ENCODE measurements at regions not wholly inside any gene's neighbourhood (a gene's known extent, or its start where the extent isn't known, plus 50 kb on each side); places are given as distances from the start of the nearest gene placed in this dataset.

GRCh38 chr3:10756546-10756945, 59.5 kb upstream of the SLC6A11 start (continued):
- TF ChIP-seq PRDM15 (CRISPR knock-in tag; IDR thresholded peaks at IDR 0.05) (no peak), NFE2L1 (CRISPR knock-in tag; IDR thresholded peaks at IDR 0.05) (no peak), CREM (CRISPR knock-in tag; IDR thresholded peaks at IDR 0.05) (no peak), FOXP1 (CRISPR knock-in tag; IDR thresholded peaks at IDR 0.05; ENCODE audit: borderline replicate concordance) (no peak)
- TF ChIP-seq, protein P1, sequence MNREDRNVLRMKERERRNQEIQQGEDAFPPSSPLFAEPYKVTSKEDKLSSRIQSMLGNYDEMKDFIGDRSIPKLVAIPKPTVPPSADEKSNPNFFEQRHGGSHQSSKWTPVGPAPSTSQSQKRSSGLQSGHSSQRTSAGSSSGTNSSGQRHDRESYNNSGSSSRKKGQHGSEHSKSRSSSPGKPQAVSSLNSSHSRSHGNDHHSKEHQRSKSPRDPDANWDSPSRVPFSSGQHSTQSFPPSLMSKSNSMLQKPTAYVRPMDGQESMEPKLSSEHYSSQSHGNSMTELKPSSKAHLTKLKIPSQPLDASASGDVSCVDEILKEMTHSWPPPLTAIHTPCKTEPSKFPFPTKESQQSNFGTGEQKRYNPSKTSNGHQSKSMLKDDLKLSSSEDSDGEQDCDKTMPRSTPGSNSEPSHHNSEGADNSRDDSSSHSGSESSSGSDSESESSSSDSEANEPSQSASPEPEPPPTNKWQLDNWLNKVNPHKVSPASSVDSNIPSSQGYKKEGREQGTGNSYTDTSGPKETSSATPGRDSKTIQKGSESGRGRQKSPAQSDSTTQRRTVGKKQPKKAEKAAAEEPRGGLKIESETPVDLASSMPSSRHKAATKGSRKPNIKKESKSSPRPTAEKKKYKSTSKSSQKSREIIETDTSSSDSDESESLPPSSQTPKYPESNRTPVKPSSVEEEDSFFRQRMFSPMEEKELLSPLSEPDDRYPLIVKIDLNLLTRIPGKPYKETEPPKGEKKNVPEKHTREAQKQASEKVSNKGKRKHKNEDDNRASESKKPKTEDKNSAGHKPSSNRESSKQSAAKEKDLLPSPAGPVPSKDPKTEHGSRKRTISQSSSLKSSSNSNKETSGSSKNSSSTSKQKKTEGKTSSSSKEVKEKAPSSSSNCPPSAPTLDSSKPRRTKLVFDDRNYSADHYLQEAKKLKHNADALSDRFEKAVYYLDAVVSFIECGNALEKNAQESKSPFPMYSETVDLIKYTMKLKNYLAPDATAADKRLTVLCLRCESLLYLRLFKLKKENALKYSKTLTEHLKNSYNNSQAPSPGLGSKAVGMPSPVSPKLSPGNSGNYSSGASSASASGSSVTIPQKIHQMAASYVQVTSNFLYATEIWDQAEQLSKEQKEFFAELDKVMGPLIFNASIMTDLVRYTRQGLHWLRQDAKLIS (CRISPR knock-in tag; IDR thresholded peaks at IDR 0.05; ENCODE audit: borderline replicate concordance): no peak
- TF ChIP-seq, protein P2, sequence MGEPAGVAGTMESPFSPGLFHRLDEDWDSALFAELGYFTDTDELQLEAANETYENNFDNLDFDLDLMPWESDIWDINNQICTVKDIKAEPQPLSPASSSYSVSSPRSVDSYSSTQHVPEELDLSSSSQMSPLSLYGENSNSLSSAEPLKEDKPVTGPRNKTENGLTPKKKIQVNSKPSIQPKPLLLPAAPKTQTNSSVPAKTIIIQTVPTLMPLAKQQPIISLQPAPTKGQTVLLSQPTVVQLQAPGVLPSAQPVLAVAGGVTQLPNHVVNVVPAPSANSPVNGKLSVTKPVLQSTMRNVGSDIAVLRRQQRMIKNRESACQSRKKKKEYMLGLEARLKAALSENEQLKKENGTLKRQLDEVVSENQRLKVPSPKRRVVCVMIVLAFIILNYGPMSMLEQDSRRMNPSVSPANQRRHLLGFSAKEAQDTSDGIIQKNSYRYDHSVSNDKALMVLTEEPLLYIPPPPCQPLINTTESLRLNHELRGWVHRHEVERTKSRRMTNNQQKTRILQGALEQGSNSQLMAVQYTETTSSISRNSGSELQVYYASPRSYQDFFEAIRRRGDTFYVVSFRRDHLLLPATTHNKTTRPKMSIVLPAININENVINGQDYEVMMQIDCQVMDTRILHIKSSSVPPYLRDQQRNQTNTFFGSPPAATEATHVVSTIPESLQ (CRISPR knock-in tag; IDR thresholded peaks at IDR 0.05): no peak

DNA sequence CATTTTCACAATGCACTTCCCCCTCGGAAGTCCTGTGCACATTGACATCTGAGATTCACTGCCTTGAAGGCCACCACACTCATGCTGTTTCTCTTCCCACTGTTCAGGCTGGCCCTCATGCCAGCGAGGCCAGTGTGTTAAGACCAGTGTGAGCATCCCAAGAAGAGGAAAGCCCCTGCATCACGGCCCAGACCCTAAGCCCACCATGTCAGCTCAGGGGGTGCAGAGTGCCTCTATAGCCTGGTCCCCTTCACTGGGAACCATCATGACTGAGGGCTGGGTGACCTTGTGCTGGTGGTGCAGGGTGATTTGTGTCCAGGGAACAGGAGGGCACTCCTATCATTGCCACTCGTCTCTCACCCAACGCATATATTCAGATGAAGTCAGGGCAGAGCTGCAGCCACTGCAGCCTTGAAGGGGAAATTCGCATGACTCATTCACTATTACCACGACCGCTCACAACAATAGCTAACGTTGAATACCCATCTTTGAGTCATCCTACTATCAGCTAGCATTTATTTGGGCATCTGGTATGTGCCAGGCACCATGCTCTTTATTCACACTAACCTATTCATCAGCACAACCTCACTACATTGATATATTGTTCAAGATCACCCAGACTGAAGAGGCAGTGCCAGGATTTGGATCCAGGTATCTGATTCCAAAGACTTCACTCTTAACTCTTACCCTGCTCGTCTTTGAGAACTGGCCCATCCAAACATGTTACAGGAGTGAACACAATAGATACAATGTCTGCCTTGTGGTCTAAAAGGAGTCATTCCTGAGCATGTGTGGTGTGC, 58.8 kb upstream of the SLC6A11 start:
- ChIA-PET CTCF (interaction anchor here (0.6 to 5.3 kb wide), 7 partner anchors 16 to 303 kb away, joined by 4 to 50 read pairs (median 8); no protein-coding TSS in a partner anchor), POLR2A (interaction anchor here (1.2 kb wide), 1 partner anchor 130 kb away, joined by 4 read pairs; no protein-coding TSS in a partner anchor)
- no peak overlapping the region for H3K27ac Mint-ChIP-seq
- ATAC-seq (no peak), DNase-seq (ENCODE audit: low spot score) (no peak)
- H3K9me3 Mint-ChIP-seq: peaks cover 5% of the 10 kb centered on the region
- H3K27me3 Mint-ChIP-seq (ENCODE audit: low read depth): peaks cover 25% of the 10 kb centered on the region
- H3K4me3 Mint-ChIP-seq: no peak overlapping the region
- peaks cover 8% of the 10 kb centered on the region for H3K4me1 Mint-ChIP-seq
- no peaks in the 10 kb centered on the region for H3K36me3 Mint-ChIP-seq
- TF ChIP-seq ZNF671 (CRISPR knock-in tag; IDR thresholded peaks at IDR 0.05) (no peak), FOXJ3 (CRISPR knock-in tag; IDR thresholded peaks at IDR 0.05; ENCODE audit: borderline replicate concordance) (no peak), AR (CRISPR knock-in tag; IDR thresholded peaks at IDR 0.05) (no peak), ZNF121 (CRISPR knock-in tag; IDR thresholded peaks at IDR 0.05) (no peak)
